ENCODE measurements at regions not wholly inside any gene's neighbourhood (a gene's known extent, or its start where the extent isn't known, plus 50 kb on each side); places are given as distances from the start of the nearest gene placed in this dataset.
A peak's percentile ranks its signal among the peaks of the same experiment; 100 is the strongest.

DNA sequence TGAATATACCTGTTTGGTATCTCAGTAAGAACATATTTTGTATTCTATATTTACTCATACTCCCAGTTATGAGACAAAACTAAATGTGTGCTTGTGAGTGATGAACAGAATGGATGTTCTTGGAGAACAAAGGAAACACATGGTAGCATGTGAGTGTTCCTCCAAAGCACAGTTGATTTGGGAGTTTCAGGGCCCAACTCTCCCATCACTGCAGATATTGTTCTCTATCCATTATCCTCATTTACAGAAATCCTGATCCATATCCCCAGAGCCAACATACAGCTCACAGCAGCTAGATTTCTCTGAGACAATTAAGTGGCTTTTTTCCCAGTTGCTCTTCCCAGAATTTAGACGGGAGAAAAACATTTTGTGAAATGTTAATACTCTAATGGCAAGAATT lies 75.6 kb upstream of the MAPRE2 start:
- H3K4me1 ChIP-seq (ENCODE audit: control insufficient read depth, extremely low read depth, insufficient read depth, low read length): no peaks in the 10 kb centered on the region
- H3K4me3 ChIP-seq (replicated peaks in 1 of 4; ENCODE audit: control extremely low read depth in 1 of 4, insufficient read depth in 1 of 4, low read depth in 3 of 4, low read length in 4 of 4): no peak overlapping the region
- no peaks in the 10 kb centered on the region for H4K20me1 ChIP-seq (ENCODE audit: control insufficient read depth, extremely low read depth, insufficient read depth, low read length)
- no peak overlapping the region for H2AFZ ChIP-seq (ENCODE audit: low read length)
- TF ChIP-seq, protein P1, sequence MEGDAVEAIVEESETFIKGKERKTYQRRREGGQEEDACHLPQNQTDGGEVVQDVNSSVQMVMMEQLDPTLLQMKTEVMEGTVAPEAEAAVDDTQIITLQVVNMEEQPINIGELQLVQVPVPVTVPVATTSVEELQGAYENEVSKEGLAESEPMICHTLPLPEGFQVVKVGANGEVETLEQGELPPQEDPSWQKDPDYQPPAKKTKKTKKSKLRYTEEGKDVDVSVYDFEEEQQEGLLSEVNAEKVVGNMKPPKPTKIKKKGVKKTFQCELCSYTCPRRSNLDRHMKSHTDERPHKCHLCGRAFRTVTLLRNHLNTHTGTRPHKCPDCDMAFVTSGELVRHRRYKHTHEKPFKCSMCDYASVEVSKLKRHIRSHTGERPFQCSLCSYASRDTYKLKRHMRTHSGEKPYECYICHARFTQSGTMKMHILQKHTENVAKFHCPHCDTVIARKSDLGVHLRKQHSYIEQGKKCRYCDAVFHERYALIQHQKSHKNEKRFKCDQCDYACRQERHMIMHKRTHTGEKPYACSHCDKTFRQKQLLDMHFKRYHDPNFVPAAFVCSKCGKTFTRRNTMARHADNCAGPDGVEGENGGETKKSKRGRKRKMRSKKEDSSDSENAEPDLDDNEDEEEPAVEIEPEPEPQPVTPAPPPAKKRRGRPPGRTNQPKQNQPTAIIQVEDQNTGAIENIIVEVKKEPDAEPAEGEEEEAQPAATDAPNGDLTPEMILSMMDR (conservative IDR thresholded peaks at IDR 0.05 in 1 of 2, IDR thresholded peaks at IDR 0.05 in 1 of 2; ENCODE audit: low read depth in 1 of 2, low read length in 2 of 2): no peak
- no peak for TF ChIP-seq EZH2 (IDR thresholded peaks at IDR 0.05; ENCODE audit: low read length, missing control alignments)
- H3K4me2 ChIP-seq (ENCODE audit: extremely low read depth, insufficient read depth, low read length): no peak overlapping the region
- no peak overlapping the region for H3K27ac ChIP-seq (ENCODE audit: insufficient read depth, low read length)
- H3K79me2 ChIP-seq (ENCODE audit: control insufficient read depth, insufficient read depth, low read length): no peaks in the 10 kb centered on the region
- H3K9ac ChIP-seq (ENCODE audit: insufficient read depth, low read length): no peak overlapping the region
- H3K9me3 ChIP-seq (ENCODE audit: control insufficient read depth, insufficient read depth, low read depth, low read length): no peaks in the 10 kb centered on the region
- no peaks in the 10 kb centered on the region for H3K27me3 ChIP-seq (ENCODE audit: control insufficient read depth, insufficient read depth, low read length)
- no peaks in the 10 kb centered on the region for H3K36me3 ChIP-seq (ENCODE audit: control insufficient read depth, insufficient read depth, low read length)
- DNase-seq (ENCODE audit: low read depth in 2 of 2): no peak

DNA sequence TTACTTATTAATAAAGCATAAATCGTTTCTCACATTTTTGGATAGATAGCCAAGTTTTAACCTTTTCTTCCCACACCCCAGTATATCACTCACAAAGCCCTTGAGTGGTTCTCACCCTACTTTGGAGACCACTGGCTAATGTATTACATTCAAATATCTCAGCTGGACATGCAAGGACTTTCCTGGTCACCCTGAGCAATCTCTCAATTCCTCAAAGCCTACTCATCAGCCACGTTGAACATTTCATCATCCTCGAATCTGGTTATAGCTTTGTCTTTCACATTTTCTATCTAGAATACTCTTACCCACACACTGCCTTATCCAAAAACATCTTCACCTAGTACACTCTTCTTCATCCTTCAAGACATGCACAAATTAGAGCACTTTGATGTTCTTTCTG lies 71.1 kb upstream of the MAPRE2 start:
- TF ChIP-seq, protein P1 (conservative IDR thresholded peaks at IDR 0.05 in 1 of 2, IDR thresholded peaks at IDR 0.05 in 1 of 2; ENCODE audit: low read depth in 1 of 2, low read length in 2 of 2): no peak
- TF ChIP-seq EZH2 (IDR thresholded peaks at IDR 0.05; ENCODE audit: low read length, missing control alignments): no peak

DNA sequence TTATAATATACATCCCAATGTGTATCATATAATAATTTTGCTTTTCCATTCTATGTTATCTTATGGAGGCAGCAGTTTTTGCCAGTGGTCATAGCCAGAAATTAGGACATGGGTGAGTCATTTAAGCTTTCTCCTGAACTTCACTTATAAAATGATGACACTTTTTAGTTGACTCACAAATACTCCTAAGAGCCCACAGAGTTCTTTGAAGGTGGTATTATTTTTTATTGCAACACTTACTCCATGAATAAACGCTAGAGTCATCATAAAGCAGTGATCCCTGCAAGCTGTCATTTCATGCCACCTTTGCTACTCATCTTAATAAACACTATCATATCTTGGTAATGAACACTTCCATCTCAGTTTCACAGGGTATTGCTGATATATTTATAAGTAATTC lies 69.9 kb upstream of the MAPRE2 start:
- peak; percentile 42 to 58 for DNase-seq (ENCODE audit: low read depth in 2 of 2)
- peaks cover 13% of the 10 kb centered on the region for H3K27me3 ChIP-seq (ENCODE audit: control insufficient read depth, insufficient read depth, low read length)
- no peak overlapping the region for H3K9ac ChIP-seq (ENCODE audit: insufficient read depth, low read length)
- H2AFZ ChIP-seq (ENCODE audit: low read length): no peak overlapping the region
- no peak overlapping the region for H3K27ac ChIP-seq (ENCODE audit: insufficient read depth, low read length)
- no peaks in the 10 kb centered on the region for H3K79me2 ChIP-seq (ENCODE audit: control insufficient read depth, insufficient read depth, low read length)
- no peaks in the 10 kb centered on the region for H3K4me1 ChIP-seq (ENCODE audit: control insufficient read depth, extremely low read depth, insufficient read depth, low read length)
- H3K4me3 ChIP-seq (replicated peaks in 1 of 4; ENCODE audit: control extremely low read depth in 1 of 4, insufficient read depth in 1 of 4, low read depth in 3 of 4, low read length in 4 of 4): no peak overlapping the region
- no peaks in the 10 kb centered on the region for H4K20me1 ChIP-seq (ENCODE audit: control insufficient read depth, extremely low read depth, insufficient read depth, low read length)
- H3K9me3 ChIP-seq (ENCODE audit: control insufficient read depth, insufficient read depth, low read depth, low read length): no peaks in the 10 kb centered on the region
- no peak overlapping the region for H3K4me2 ChIP-seq (ENCODE audit: extremely low read depth, insufficient read depth, low read length)
- no peaks in the 10 kb centered on the region for H3K36me3 ChIP-seq (ENCODE audit: control insufficient read depth, insufficient read depth, low read length)
- TF ChIP-seq, protein P1 (conservative IDR thresholded peaks at IDR 0.05 in 1 of 2, IDR thresholded peaks at IDR 0.05 in 1 of 2; ENCODE audit: low read depth in 1 of 2, low read length in 2 of 2): no peak
- no peak for TF ChIP-seq EZH2 (IDR thresholded peaks at IDR 0.05; ENCODE audit: low read length, missing control alignments)

More for the DNA sequence above, 71.1 kb upstream of the MAPRE2 start:
- Histone ChIP-seq H3K27me3 (ENCODE audit: control insufficient read depth, insufficient read depth, low read length) (peaks cover 4% of the 10 kb centered on the region), H3K9me3 (ENCODE audit: control insufficient read depth, insufficient read depth, low read depth, low read length) (no peaks in the 10 kb centered on the region), H3K4me3 (replicated peaks in 1 of 4; ENCODE audit: control extremely low read depth in 1 of 4, insufficient read depth in 1 of 4, low read depth in 3 of 4, low read length in 4 of 4) (no peak overlapping the region), H2AFZ (ENCODE audit: low read length) (no peak overlapping the region), H3K27ac (ENCODE audit: insufficient read depth, low read length) (no peak overlapping the region), H3K4me1 (ENCODE audit: control insufficient read depth, extremely low read depth, insufficient read depth, low read length) (no peaks in the 10 kb centered on the region), H3K79me2 (ENCODE audit: control insufficient read depth, insufficient read depth, low read length) (no peaks in the 10 kb centered on the region), H3K9ac (ENCODE audit: insufficient read depth, low read length) (no peak overlapping the region), H4K20me1 (ENCODE audit: control insufficient read depth, extremely low read depth, insufficient read depth, low read length) (no peaks in the 10 kb centered on the region), H3K4me2 (ENCODE audit: extremely low read depth, insufficient read depth, low read length) (no peak overlapping the region), H3K36me3 (ENCODE audit: control insufficient read depth, insufficient read depth, low read length) (no peaks in the 10 kb centered on the region)
- peak; percentile 44 to 47 for DNase-seq (ENCODE audit: low read depth in 2 of 2)

Measured in fibroblast of lung (primary cell).